ENCODE measurements at regions not wholly inside any gene's neighbourhood (a gene's known extent, or its start where the extent isn't known, plus 50 kb on each side); places are given as distances from the start of the nearest gene placed in this dataset.

GRCh38 chr7:144910411-144910810 lies 74.6 kb upstream of the TPK1 start:
- no peak for DNase-seq

GRCh38 chr7:144908943-144909556 lies 73.2 kb upstream of the TPK1 start:
- no peak for DNase-seq

- DNase-seq: no peak
Observed at GRCh38 chr7:144908324-144908723, 72.5 kb upstream of the TPK1 start.

GRCh38 chr7:144907577-144907976 lies 71.7 kb upstream of the TPK1 start:
- no peak for DNase-seq

GRCh38 chr7:144903201-144903600 lies 67.3 kb upstream of the TPK1 start:
- no peak for DNase-seq

- DNase-seq: no peak
Observed at GRCh38 chr7:144892761-144893160, 56.9 kb upstream of the TPK1 start.
